Lung (tissue), 11 donors: ENCODE measurements at regions not wholly inside any gene's neighbourhood (a gene's known extent, or its start where the extent isn't known, plus 50 kb on each side); places are given as distances from the start of the nearest gene placed in this dataset.

ENCODE experiments used
- ATAC-seq: fragments of 200-7000 bp; cut with Tn5 transposase; one replicate; pipeline ENCODE4 v1.9.1; 2020; ENCODE audit warnings: moderate number of reproducible peaks; ENCODE audit not compliant: insufficient read depth, low FRiP score
- DNase-seq, 3 donors: peaks; one replicate each; pipeline ENCODE4 v3.0.0-alpha.2; 2013 to 2017
- H3K27ac ChIP-seq, 2 donors: one replicate each; pipeline ENCODE4 v1.5.1; 2013; ENCODE audit warnings: mild to moderate bottlenecking in 2 of 2, moderate library complexity in 2 of 2, control low read depth in 1 of 2, inconsistent platforms in 1 of 2, low read depth in 1 of 2, low read length in 1 of 2
- H3K27me3 ChIP-seq, 3 donors: one replicate each; pipeline ENCODE4 v1.5.1; 2013; ENCODE audit warnings: low read length in 2 of 3; ENCODE audit not compliant: control insufficient read depth in 3 of 3, insufficient read depth in 3 of 3
- H3K36me3 ChIP-seq, 4 donors: one replicate each; pipeline ENCODE4 v1.5.1; 2013; ENCODE audit warnings: low read length in 4 of 4, mild to moderate bottlenecking in 1 of 4, moderate library complexity in 1 of 4; ENCODE audit not compliant: control insufficient read depth in 4 of 4, insufficient read depth in 4 of 4
- H3K4me1 ChIP-seq, 5 donors: one replicate each; pipeline ENCODE4 v1.5.1; 2013; ENCODE audit warnings: low read length in 5 of 5, mild to moderate bottlenecking in 2 of 5, moderate library complexity in 1 of 5; ENCODE audit not compliant: control insufficient read depth in 5 of 5, insufficient read depth in 5 of 5
- H3K4me3 ChIP-seq: one replicate; pipeline ENCODE4 v1.5.1; 2013; ENCODE audit warnings: mild to moderate bottlenecking, control low read depth, moderate library complexity
- H3K9ac ChIP-seq, 2 donors: one replicate each; pipeline ENCODE4 v1.5.1; 2013; ENCODE audit warnings: low read length in 2 of 2, control low read depth in 1 of 2; ENCODE audit not compliant: insufficient read depth in 1 of 2
- H3K9me3 ChIP-seq, 4 donors: one replicate each; pipeline ENCODE4 v1.5.1; 2013; ENCODE audit warnings: low read length in 3 of 4, mild to moderate bottlenecking in 1 of 4, moderate library complexity in 1 of 4; ENCODE audit not compliant: control insufficient read depth in 4 of 4, insufficient read depth in 3 of 4
- WGBS, 2 donors: extraction: QIAGEN DNeasy Blood & Tissue Kit; methylation state at CpG; one replicate each; pipeline ENCODE4 v1.1.7; 2013; 5-methylcytosine and 5-hydroxymethylcytosine counted together
- TF ChIP-seq, protein P1 (sequence below): IDR thresholded peaks from 2 replicates; pipeline ENCODE4 v1.5.1; 2012; ENCODE audit warnings: mild to moderate bottlenecking; ENCODE audit errors: control extremely low read depth, extremely low read depth
- donor health status: control.
- donor health status: control.
- donor health status: Bipolar disorder and iron deficiency.
- donor health status: healthy.
- donor health status: DM: yes; HTN: yes; CAD: no.

DNA sequence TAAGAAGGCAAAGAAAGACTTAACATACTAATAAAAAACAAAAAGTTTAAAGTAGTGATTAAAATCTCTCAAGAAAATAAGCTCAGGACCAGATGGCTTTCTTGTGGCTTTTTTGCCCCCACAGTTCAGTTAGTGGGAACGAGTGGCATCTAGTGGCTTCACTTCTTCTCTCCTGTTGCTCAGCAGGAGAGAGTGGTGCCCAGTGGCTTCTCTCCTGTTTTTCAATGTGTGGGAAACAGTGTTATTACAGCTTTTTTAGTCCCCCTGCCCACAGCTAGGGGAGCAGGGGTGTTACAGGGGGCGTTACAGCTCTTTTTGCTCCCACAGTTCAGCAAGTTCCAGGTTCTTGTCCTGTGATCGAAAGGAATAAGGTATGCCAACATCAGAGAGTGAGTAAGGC lies 135.2 kb downstream of the RERGL start:
- 64 to 66% methylated on average over 3 of the region's 3 CpGs for WGBS, 2 donors
- Histone ChIP-seq H3K9ac (no peak overlapping the region), H3K27me3 (no peaks in the 10 kb centered on the region), H3K4me1 (no peaks in the 10 kb centered on the region), H3K4me3 (no peak overlapping the region), H3K36me3 (no peaks in the 10 kb centered on the region), H3K9me3 (peaks cover 0 to 3% (median 0%) of the 10 kb centered on the region in 4 donors), H3K27ac (no peak overlapping the region)
- ATAC-seq (no peak), DNase-seq (no peak)
- TF ChIP-seq, protein P1, sequence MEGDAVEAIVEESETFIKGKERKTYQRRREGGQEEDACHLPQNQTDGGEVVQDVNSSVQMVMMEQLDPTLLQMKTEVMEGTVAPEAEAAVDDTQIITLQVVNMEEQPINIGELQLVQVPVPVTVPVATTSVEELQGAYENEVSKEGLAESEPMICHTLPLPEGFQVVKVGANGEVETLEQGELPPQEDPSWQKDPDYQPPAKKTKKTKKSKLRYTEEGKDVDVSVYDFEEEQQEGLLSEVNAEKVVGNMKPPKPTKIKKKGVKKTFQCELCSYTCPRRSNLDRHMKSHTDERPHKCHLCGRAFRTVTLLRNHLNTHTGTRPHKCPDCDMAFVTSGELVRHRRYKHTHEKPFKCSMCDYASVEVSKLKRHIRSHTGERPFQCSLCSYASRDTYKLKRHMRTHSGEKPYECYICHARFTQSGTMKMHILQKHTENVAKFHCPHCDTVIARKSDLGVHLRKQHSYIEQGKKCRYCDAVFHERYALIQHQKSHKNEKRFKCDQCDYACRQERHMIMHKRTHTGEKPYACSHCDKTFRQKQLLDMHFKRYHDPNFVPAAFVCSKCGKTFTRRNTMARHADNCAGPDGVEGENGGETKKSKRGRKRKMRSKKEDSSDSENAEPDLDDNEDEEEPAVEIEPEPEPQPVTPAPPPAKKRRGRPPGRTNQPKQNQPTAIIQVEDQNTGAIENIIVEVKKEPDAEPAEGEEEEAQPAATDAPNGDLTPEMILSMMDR: no peak

DNA sequence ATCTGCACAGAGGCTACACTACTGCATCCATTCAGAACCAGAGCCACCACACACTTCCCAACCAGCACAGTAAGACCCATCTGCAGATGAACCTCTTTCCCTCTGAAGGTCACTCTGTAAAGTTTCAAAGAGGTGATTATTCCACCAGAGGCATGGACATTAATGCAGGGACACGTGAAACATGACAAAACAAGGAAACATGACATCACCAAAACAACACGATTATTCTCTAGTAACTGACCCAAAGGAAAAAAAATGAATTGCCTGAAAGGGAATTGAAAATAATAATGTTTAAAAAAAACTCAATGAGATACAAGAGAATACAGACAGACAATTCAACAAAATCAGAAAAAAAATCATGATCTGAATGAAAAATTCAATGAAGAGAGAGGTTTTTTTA lies 139.1 kb downstream of the RERGL start:
- no peaks in the 10 kb centered on the region for H3K4me1 ChIP-seq
- H3K27ac ChIP-seq: no peak overlapping the region
- peaks cover 0 to 5% (median 0%) of the 10 kb centered on the region in 4 donors for H3K9me3 ChIP-seq
- H3K9ac ChIP-seq: no peak overlapping the region
- no peaks in the 10 kb centered on the region for H3K36me3 ChIP-seq
- ATAC-seq (no peak), DNase-seq (no peak)
- H3K4me3 ChIP-seq: no peak overlapping the region
- TF ChIP-seq, protein P1: no peak
- WGBS, 2 donors: 63 to 72% methylated on average over 2 of the region's 2 CpGs
- H3K27me3 ChIP-seq: no peaks in the 10 kb centered on the region

DNA sequence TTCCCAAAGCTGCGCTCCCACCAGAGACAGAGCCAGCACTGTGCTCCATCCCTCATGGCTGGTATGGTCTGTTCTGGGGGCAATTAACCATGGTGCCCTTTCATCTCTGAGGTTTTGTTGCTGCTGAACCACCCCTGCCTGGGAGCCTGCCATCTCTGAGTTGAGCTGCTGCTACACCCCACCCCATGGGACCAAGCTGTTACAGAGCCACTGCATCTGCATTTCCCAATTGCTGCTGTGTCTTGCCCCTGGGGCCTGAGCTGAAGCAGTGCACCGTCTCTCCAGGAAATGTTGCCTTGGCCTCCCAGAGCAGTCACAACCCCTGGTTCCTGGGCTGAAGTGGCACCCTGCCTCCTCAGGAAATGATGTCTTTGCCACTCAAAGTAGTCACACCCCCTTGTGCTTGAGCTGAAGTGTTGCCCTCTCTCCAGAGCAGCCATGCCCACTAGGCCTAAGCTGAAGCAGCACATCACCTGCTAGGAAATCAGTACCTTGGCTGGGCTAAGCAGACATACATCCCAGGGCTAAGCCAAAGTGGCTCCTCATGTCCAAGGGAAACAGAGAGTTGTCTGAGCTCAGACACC lies 140.3 kb downstream of the RERGL start:
- DNase-seq (peak in 1 of 3 donors; percentile 4), ATAC-seq (peak; percentile 27)
- no peaks in the 10 kb centered on the region for H3K36me3 ChIP-seq
- H3K27ac ChIP-seq: no peak overlapping the region
- no peaks in the 10 kb centered on the region for H3K4me1 ChIP-seq
- TF ChIP-seq, protein P1: no peak
- H3K27me3 ChIP-seq: no peaks in the 10 kb centered on the region
- H3K9me3 ChIP-seq: peaks cover 0 to 5% (median 0%) of the 10 kb centered on the region in 4 donors
- no peak overlapping the region for H3K9ac ChIP-seq
- 64 to 66% methylated on average over 2 of the region's 2 CpGs for WGBS, 2 donors
- no peak overlapping the region for H3K4me3 ChIP-seq
